ENCODE measurements at regions not wholly inside any gene's neighbourhood (a gene's known extent, or its start where the extent isn't known, plus 50 kb on each side); places are given as distances from the start of the nearest gene placed in this dataset.

DNA sequence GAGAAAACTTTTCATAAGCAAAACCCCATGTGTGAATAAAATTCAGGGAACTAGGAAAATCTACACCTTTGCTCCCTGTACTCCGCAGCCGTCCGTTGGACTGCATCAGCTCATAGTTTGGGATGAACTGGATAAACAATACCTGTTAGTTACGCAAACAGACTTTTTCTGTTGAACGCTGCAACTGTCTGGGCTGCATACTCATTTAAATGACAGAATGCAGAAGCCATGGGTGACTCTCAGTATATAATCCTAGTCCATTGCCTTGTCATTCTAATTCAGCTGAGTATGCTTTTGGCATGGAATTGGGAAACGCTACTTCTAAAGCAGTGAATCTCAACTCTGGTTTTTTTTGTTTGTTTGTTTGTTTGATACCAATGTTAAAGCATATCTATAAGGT, 151.6 kb downstream of the SLITRK1 start:
- no peaks in the 10 kb centered on the region for H3K36me3 ChIP-seq (ENCODE audit: low read depth)
- intact Hi-C loops (cut with DNase I, micrococcal nuclease): no loop called here
- H3K9me3 ChIP-seq: peaks cover 40% of the 10 kb centered on the region
- H3K4me1 ChIP-seq (ENCODE audit: low read depth): no peaks in the 10 kb centered on the region
- TF ChIP-seq, protein P1, sequence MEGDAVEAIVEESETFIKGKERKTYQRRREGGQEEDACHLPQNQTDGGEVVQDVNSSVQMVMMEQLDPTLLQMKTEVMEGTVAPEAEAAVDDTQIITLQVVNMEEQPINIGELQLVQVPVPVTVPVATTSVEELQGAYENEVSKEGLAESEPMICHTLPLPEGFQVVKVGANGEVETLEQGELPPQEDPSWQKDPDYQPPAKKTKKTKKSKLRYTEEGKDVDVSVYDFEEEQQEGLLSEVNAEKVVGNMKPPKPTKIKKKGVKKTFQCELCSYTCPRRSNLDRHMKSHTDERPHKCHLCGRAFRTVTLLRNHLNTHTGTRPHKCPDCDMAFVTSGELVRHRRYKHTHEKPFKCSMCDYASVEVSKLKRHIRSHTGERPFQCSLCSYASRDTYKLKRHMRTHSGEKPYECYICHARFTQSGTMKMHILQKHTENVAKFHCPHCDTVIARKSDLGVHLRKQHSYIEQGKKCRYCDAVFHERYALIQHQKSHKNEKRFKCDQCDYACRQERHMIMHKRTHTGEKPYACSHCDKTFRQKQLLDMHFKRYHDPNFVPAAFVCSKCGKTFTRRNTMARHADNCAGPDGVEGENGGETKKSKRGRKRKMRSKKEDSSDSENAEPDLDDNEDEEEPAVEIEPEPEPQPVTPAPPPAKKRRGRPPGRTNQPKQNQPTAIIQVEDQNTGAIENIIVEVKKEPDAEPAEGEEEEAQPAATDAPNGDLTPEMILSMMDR (IDR thresholded peaks at IDR 0.05): no peak
- no peak overlapping the region for H3K4me3 ChIP-seq
- no peak for ATAC-seq
- no peak for DNase-seq

DNA sequence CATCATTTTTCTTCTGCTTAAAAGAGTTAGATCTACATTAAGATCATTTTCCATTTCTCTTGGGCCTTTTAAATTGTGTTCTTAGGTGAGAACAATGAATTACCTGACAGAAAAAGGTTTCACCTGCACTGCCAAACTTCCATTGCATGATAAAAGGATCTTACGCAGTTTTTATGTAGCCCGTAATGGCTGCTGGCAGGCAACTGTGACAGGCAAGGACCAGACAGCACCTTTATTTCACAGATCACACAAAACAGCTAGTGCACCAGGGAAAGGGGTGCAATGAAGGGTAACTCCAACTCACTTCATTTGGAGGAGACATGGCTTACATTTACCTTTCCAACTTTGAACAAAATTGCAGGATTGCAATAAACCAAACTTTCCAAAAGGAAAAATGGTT, 159.8 kb downstream of the SLITRK1 start:
- ATAC-seq: no peak
- TF ChIP-seq, protein P1 (IDR thresholded peaks at IDR 0.05): no peak
- H3K4me1 ChIP-seq (ENCODE audit: low read depth): no peaks in the 10 kb centered on the region
- no peak for DNase-seq
- H3K9me3 ChIP-seq: peaks cover 26% of the 10 kb centered on the region
- H3K4me3 ChIP-seq: no peak overlapping the region
- H3K36me3 ChIP-seq (ENCODE audit: low read depth): no peaks in the 10 kb centered on the region
- intact Hi-C loops (cut with DNase I, micrococcal nuclease): no loop called here

DNA sequence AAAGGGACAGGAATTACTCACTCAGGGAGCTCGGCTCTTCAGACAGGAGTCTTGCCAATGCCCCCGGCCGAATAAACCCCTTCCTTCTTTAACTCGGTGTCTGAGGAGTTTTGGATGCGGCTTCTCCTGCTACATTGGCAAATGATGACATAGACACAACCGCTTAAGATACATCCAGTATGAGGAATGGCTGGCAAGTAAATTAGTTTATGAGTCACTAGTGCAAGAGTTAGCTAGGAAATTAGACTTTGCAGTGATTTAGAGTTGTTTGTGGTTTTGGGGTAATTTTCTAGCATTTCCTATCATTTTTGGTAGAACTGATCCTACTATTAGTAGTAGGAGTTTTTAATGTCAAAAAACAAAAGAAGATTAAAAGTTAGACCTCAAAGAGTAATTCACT, 166.2 kb downstream of the SLITRK1 start:
- Histone ChIP-seq H3K36me3 (ENCODE audit: low read depth) (no peaks in the 10 kb centered on the region), H3K9me3 (peaks cover 39% of the 10 kb centered on the region), H3K4me1 (ENCODE audit: low read depth) (no peaks in the 10 kb centered on the region), H3K4me3 (no peak overlapping the region)
- ATAC-seq (no peak), DNase-seq (no peak)
- TF ChIP-seq, protein P1 (IDR thresholded peaks at IDR 0.05): no peak
- intact Hi-C loops (cut with DNase I, micrococcal nuclease): no loop called here

DNA sequence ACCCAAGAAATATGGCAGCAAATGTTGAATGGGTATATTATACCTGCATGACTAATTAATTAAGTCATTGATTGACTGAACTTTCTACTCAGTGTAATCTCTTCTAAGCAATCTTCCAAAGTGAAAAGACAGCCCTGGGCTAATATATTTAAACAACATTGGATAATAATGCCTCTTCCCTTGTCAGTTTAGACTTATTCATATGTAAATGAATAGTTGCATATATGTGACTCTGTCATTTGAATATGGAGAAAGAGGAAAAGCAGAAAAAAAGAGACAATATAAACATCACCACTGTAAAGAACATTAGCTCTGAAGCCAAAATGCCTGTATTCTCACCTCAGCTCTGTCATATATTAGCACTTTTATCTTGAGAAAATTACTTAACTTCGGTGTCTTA, 168.0 kb downstream of the SLITRK1 start:
- intact Hi-C loops (cut with DNase I, micrococcal nuclease): no loop called here
- Histone ChIP-seq H3K9me3 (peaks cover 33% of the 10 kb centered on the region), H3K36me3 (ENCODE audit: low read depth) (no peaks in the 10 kb centered on the region), H3K4me3 (no peak overlapping the region), H3K4me1 (ENCODE audit: low read depth) (no peaks in the 10 kb centered on the region)
- DNase-seq: no peak
- no peak for ATAC-seq
- TF ChIP-seq, protein P1 (IDR thresholded peaks at IDR 0.05): no peak

DNA sequence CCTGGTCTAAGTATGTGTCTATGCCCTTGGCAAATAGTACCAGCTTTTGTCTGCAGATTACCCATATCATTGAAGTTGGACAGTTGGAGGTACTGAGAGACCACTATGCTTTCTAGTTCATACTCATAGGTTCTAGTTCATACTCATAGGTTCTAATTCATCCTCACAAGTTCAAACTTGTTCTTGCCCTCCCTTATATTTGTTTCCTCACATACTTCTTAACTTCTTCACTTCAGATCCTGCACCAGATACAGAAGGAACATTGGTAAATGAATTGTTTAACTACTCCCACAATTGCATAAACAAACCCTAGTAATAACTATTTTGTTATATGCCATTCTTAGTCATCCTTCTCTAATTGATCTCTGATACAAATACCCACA, 172.2 kb downstream of the SLITRK1 start:
- intact Hi-C loops (cut with DNase I, micrococcal nuclease): no loop called here
- Histone ChIP-seq H3K9me3 (peaks cover 41% of the 10 kb centered on the region), H3K4me1 (ENCODE audit: low read depth) (no peaks in the 10 kb centered on the region), H3K36me3 (ENCODE audit: low read depth) (no peaks in the 10 kb centered on the region), H3K4me3 (no peak overlapping the region)
- TF ChIP-seq, protein P1 (IDR thresholded peaks at IDR 0.05): no peak
- ATAC-seq (no peak), DNase-seq (no peak)

DNA sequence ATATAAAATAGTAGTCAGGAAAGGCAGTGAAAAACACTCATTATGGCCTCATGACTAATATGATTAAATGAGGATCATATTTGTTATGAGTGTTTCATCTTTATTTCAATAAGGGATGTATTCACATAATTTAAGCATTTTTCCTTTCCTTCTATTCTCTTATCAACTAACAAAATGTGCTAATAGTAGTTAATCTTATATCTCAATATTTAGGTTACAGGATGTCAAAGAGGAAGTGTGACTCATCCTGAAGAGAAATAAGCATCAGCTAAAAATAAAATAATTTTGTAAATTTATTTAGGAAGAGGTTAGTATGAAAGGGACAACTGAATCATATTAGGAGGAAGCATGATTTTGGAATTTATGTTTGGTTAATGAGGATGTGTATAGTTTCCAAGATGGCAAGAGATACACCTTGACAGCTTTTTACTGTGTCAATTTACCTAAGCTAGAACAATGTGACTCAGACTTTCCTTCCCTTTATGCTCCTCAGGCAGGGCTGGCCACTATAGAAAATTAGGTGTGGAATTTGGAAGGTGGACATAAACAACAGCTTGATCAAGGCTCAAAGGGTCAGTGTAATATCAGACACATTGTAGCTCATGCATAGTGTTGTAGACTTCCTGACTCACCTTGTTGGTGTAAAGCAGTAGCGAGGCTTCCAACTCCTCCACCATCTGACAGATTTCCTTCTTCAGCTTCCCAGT, 172.7 kb downstream of the SLITRK1 start:
- ATAC-seq: no peak
- TF ChIP-seq, protein P1 (IDR thresholded peaks at IDR 0.05): no peak
- H3K9me3 ChIP-seq: peaks cover 44% of the 10 kb centered on the region
- H3K4me1 ChIP-seq (ENCODE audit: low read depth): no peaks in the 10 kb centered on the region
- no peak overlapping the region for H3K4me3 ChIP-seq
- intact Hi-C loops (cut with DNase I, micrococcal nuclease): no loop called here
- no peak for DNase-seq
- no peaks in the 10 kb centered on the region for H3K36me3 ChIP-seq (ENCODE audit: low read depth)

All from mucosa of descending colon (tissue), 3 donors.